B cell (primary cell): ENCODE measurements at regions not wholly inside any gene's neighbourhood (a gene's known extent, or its start where the extent isn't known, plus 50 kb on each side); places are given as distances from the start of the nearest gene placed in this dataset.

Experiments used
- ATAC-seq: fragments of 200-7000 bp; cut with Tn5 transposase; one replicate; pipeline ENCODE4 v1.10.0; 2021; ENCODE audit warnings: low read depth, mild to moderate bottlenecking, moderate number of reproducible peaks, moderate library complexity
- CTCF ChIA-PET: fragments of 350-600 bp; sonication (Branson Sonifier 250); formaldehyde crosslinking; loops from one replicate; lab custom pipeline; 2021; ENCODE audit warnings: antibody characterized with exemption, inconsistent platforms; lab: Charles Lee
- POLR2A ChIA-PET: fragments of 350-600 bp; sonication (Branson Sonifier 250); formaldehyde crosslinking; loops from one replicate; lab custom pipeline; 2021; ENCODE audit warnings: antibody characterized with exemption; lab: Charles Lee
- DNase-seq: peaks from one replicate; pipeline ENCODE4 v3.0.0; 2013
- H2AFZ ChIP-seq: 2 replicates; pipeline ENCODE4 v1.6.1; 2012; ENCODE audit warnings: mild to moderate bottlenecking, low read depth, low read length; ENCODE audit not compliant: insufficient read depth, poor library complexity, severe bottlenecking
- H3K27ac ChIP-seq, 2 donors: 1 replicate in 1 of 2; 2 replicates in 1 of 2; pipeline ENCODE4 v1.5.1; 2012 to 2013; ENCODE audit warnings: low read length in 2 of 2, mild to moderate bottlenecking in 2 of 2, moderate library complexity in 1 of 2
- H3K27me3 ChIP-seq, 4 experiments: fragments of 200-600 bp in 1 of 4; sonication (generic) in 1 of 4; replicated peaks in 1 of 4; 1 replicate in 2 of 4; 2 replicates in 2 of 4; pipeline versions ENCODE4 v1.6.1 to v1.7.0; 2013 to 2016; ENCODE audit warnings: low read length in 3 of 4, mild to moderate bottlenecking in 2 of 4, mixed read lengths in 1 of 4, moderate library complexity in 1 of 4; ENCODE audit not compliant: insufficient read depth in 4 of 4, control insufficient read depth in 3 of 4; ENCODE audit errors: control extremely low read depth in 1 of 4
- H3K36me3 ChIP-seq, 2 experiments: replicated peaks in 1 of 2; 1 replicate in 1 of 2; 2 replicates in 1 of 2; pipeline versions ENCODE4 v1.6.1 to v1.7.1; 2013; ENCODE audit warnings: low read length in 1 of 2; ENCODE audit not compliant: insufficient read depth in 2 of 2, control insufficient read depth in 1 of 2; ENCODE audit errors: control extremely low read depth in 1 of 2, extremely low read depth in 1 of 2
- H3K4me1 ChIP-seq, 2 donors: fragments of 200-600 bp in 1 of 2; sonication (generic) in 1 of 2; 1 replicate in 1 of 2; 2 replicates in 1 of 2; pipeline versions ENCODE4 v1.5.1 to v1.6.1; 2013 to 2017; ENCODE audit warnings: low read length in 2 of 2; ENCODE audit not compliant: control insufficient read depth in 2 of 2, insufficient read depth in 2 of 2
- H3K4me2 ChIP-seq: replicated peaks from 2 replicates; pipeline ENCODE3; 2012; ENCODE audit warnings: mild to moderate bottlenecking, low read depth, low read length; ENCODE audit not compliant: poor library complexity, severe bottlenecking
- H3K4me3 ChIP-seq, 5 experiments: fragments of 200-600 bp in 1 of 5; sonication (generic) in 1 of 5; 1 replicate in 3 of 5; 2 replicates in 2 of 5; pipeline versions ENCODE4 v1.5.1 to v1.7.0; 2011 to 2016; ENCODE audit warnings: low read length in 4 of 5, mild to moderate bottlenecking in 4 of 5, low read depth in 2 of 5, control low read depth in 1 of 5, moderate library complexity in 1 of 5; ENCODE audit not compliant: insufficient read depth in 1 of 5; ENCODE audit errors: control extremely low read depth in 1 of 5, extremely low read depth in 1 of 5
- H3K79me2 ChIP-seq: fragments of 200-600 bp; sonication (generic); one replicate; pipeline ENCODE4 v1.6.0; 2016; ENCODE audit warnings: low read length; ENCODE audit not compliant: control insufficient read depth, insufficient read depth
- H3K9ac ChIP-seq: fragments of 200-600 bp; sonication (generic); 2 replicates; pipeline ENCODE4 v1.6.1; 2017; ENCODE audit warnings: mild to moderate bottlenecking, low read length, moderate library complexity
- H3K9me3 ChIP-seq, 3 donors: one replicate each; pipeline versions ENCODE4 v1.6.1 to v1.7.1; 2013; ENCODE audit warnings: low read length in 2 of 3; ENCODE audit not compliant: control insufficient read depth in 2 of 3, insufficient read depth in 1 of 3; ENCODE audit errors: control extremely low read depth in 1 of 3
- H4K20me1 ChIP-seq: 2 replicates; pipeline ENCODE4 v1.6.0; 2012; ENCODE audit warnings: mild to moderate bottlenecking, low read length; ENCODE audit not compliant: insufficient read depth, control insufficient read depth, poor library complexity, severe bottlenecking
- H3K27ac Mint-ChIP-seq: one replicate; pipeline ENCODE4 v1.8.0; 2021; ENCODE audit warnings: mixed read lengths
- H3K27me3 Mint-ChIP-seq: one replicate; pipeline ENCODE4 v1.8.0; 2021; ENCODE audit warnings: mixed read lengths
- H3K4me1 Mint-ChIP-seq: one replicate; pipeline ENCODE4 v1.8.0; 2021; ENCODE audit warnings: mixed read lengths
- H3K4me3 Mint-ChIP-seq: one replicate; pipeline ENCODE4 v1.8.0; 2021; ENCODE audit warnings: mixed read lengths
- H3K9me3 Mint-ChIP-seq: one replicate; pipeline ENCODE4 v1.8.0; 2022; ENCODE audit warnings: mixed read lengths; ENCODE audit not compliant: insufficient read depth
- EZH2 ChIP-seq: IDR thresholded peaks from 2 replicates; pipeline ENCODE4 v1.6.1; 2012; ENCODE audit warnings: borderline replicate concordance, low read depth, mild to moderate bottlenecking, moderate library complexity, low read length; ENCODE audit not compliant: insufficient read depth, poor library complexity, severe bottlenecking
- WGBS: methylation state at CpG from one replicate; pipeline ENCODE4 v1.1.5; 2013; ENCODE audit warnings: missing lambda C conversion rate; ENCODE audit not compliant: insufficient coverage; 5-methylcytosine and 5-hydroxymethylcytosine counted together
- intact Hi-C: fragments of 100-400 bp; cut with micrococcal nuclease; formaldehyde crosslinking; loops from one replicate; pipeline ENCODE4 v1.10.0; 2022
- TF ChIP-seq, protein P1 (sequence below): fragments of 200-600 bp; IDR thresholded peaks from one replicate; pipeline ENCODE4 v1.8.0; 2022; ENCODE audit warnings: antibody characterized with exemption, mild to moderate bottlenecking

- Histone ChIP-seq H3K79me2 (no peaks in the 10 kb centered on the region), H3K9ac (no peak overlapping the region), H2AFZ (no peak overlapping the region), H3K4me1 (no peaks in the 10 kb centered on the region), H3K9me3 (no peaks in the 10 kb centered on the region), H3K27me3 (no peaks in the 10 kb centered on the region), H3K36me3 (no peaks in the 10 kb centered on the region), H3K4me3 (no peak overlapping the region), H4K20me1 (no peaks in the 10 kb centered on the region), H3K4me2 (no peak overlapping the region), H3K27ac (no peak overlapping the region)
- POLR2A ChIA-PET, result no interaction called here
- TF ChIP-seq, protein P1, sequence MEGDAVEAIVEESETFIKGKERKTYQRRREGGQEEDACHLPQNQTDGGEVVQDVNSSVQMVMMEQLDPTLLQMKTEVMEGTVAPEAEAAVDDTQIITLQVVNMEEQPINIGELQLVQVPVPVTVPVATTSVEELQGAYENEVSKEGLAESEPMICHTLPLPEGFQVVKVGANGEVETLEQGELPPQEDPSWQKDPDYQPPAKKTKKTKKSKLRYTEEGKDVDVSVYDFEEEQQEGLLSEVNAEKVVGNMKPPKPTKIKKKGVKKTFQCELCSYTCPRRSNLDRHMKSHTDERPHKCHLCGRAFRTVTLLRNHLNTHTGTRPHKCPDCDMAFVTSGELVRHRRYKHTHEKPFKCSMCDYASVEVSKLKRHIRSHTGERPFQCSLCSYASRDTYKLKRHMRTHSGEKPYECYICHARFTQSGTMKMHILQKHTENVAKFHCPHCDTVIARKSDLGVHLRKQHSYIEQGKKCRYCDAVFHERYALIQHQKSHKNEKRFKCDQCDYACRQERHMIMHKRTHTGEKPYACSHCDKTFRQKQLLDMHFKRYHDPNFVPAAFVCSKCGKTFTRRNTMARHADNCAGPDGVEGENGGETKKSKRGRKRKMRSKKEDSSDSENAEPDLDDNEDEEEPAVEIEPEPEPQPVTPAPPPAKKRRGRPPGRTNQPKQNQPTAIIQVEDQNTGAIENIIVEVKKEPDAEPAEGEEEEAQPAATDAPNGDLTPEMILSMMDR, result no peak
- TF ChIP-seq EZH2, result no peak
- no peaks in the 10 kb centered on the region for H3K4me1 Mint-ChIP-seq
- ATAC-seq, result no peak
- CTCF ChIA-PET, result no interaction called here
- intact Hi-C loops, result no loop called here
- WGBS, result no CpG with 5 or more reads among the region's 1 CpG
- no peak overlapping the region for H3K27ac Mint-ChIP-seq
- H3K27me3 Mint-ChIP-seq, result no peaks in the 10 kb centered on the region
- no peaks in the 10 kb centered on the region for H3K9me3 Mint-ChIP-seq
- no peak for DNase-seq
- H3K4me3 Mint-ChIP-seq, result no peak overlapping the region
Observed at GRCh38 chr3:61422945-61423673, 138.3 kb upstream of the PTPRG start.

- CTCF ChIA-PET, result no interaction called here
- no peaks in the 10 kb centered on the region for H3K27me3 Mint-ChIP-seq
Observed at GRCh38 chr3:61425356-61425755, 136.0 kb upstream of the PTPRG start.

More at GRCh38 chr3:61425356-61425755, 136.0 kb upstream of the PTPRG start:
- H3K27ac Mint-ChIP-seq, result no peak overlapping the region
- Histone ChIP-seq H3K36me3 (no peaks in the 10 kb centered on the region), H3K9me3 (peaks cover 0 to 3% (median 0%) of the 10 kb centered on the region in 3 donors), H3K9ac (no peak overlapping the region), H4K20me1 (no peaks in the 10 kb centered on the region), H3K4me1 (no peaks in the 10 kb centered on the region), H3K79me2 (no peaks in the 10 kb centered on the region), H3K27me3 (no peaks in the 10 kb centered on the region), H3K4me2 (no peak overlapping the region), H2AFZ (no peak overlapping the region), H3K4me3 (no peak overlapping the region), H3K27ac (no peak overlapping the region)
- TF ChIP-seq, protein P1, result no peak
- TF ChIP-seq EZH2, result no peak
- no peak for DNase-seq
- H3K4me1 Mint-ChIP-seq, result no peaks in the 10 kb centered on the region
- POLR2A ChIA-PET, result no interaction called here
- intact Hi-C loops, result no loop called here
- no peaks in the 10 kb centered on the region for H3K9me3 Mint-ChIP-seq
- H3K4me3 Mint-ChIP-seq, result no peak overlapping the region
- no peak for ATAC-seq
- WGBS, result 85% methylated on average over 4 of the region's 4 CpGs
